H1 (cell line): ENCODE measurements at regions not wholly inside any gene's neighbourhood (a gene's known extent, or its start where the extent isn't known, plus 50 kb on each side); places are given as distances from the start of the nearest gene placed in this dataset.
A peak's percentile ranks its signal among the peaks of the same experiment; 100 is the strongest.

Source experiments
- CTCF ChIA-PET: fragments of 300-600 bp; sonication (Branson Sonifier 250); formaldehyde crosslinking; loops from one replicate; lab custom pipeline; 2021; ENCODE audit not compliant: partially characterized antibody; lab: Charles Lee
- POLR2A ChIA-PET: fragments of 300-600 bp; sonication (Branson Sonifier 250); formaldehyde crosslinking; loops from one replicate; lab custom pipeline; 2021; ENCODE audit warnings: inconsistent platforms; ENCODE audit not compliant: partially characterized antibody; lab: Charles Lee
- DNase-seq, 2 experiments: peaks; one replicate each; pipeline versions ENCODE4 v3.0.0 to v3.0.0-alpha.2; 2010 to 2022; ENCODE audit warnings: low spot score in 2 of 2, low read depth in 1 of 2, mixed read lengths in 1 of 2
- FAIRE-seq: peaks from 2 replicates; lab custom pipeline; 2011; peaks lifted over from hg19 to GRCh38; lab: Jason Lieb, UNC
- H2AFZ ChIP-seq: 2 replicates; pipeline ENCODE4 v1.8.1; 2012; ENCODE audit warnings: low read length, inconsistent platforms
- H2AK5ac ChIP-seq: 2 replicates; pipeline ENCODE4 v1.6.1; 2013; ENCODE audit warnings: low read depth, low read length
- H2BK120ac ChIP-seq: replicated peaks from 2 replicates; pipeline ENCODE3; 2013; ENCODE audit warnings: low read depth, low read length, inconsistent platforms
- H2BK12ac ChIP-seq: 2 replicates; pipeline ENCODE4 v1.6.1; 2013; ENCODE audit warnings: low read depth, low read length
- H2BK15ac ChIP-seq: 2 replicates; pipeline ENCODE4 v1.6.1; 2013; ENCODE audit warnings: low read length
- H2BK20ac ChIP-seq: 2 replicates; pipeline ENCODE4 v1.6.1; 2013; ENCODE audit warnings: low read length
- H2BK5ac ChIP-seq: 2 replicates; pipeline ENCODE4 v1.6.1; 2013; ENCODE audit warnings: low read depth, low read length
- H3K14ac ChIP-seq: 2 replicates; pipeline ENCODE4 v1.6.1; 2013; ENCODE audit warnings: inconsistent platforms; ENCODE audit not compliant: insufficient read length
- H3K18ac ChIP-seq: 2 replicates; pipeline ENCODE4 v1.6.1; 2013; ENCODE audit warnings: low read length; ENCODE audit errors: extremely low read depth
- H3K23ac ChIP-seq: 2 replicates; pipeline ENCODE4 v1.6.1; 2013; ENCODE audit warnings: inconsistent platforms; ENCODE audit not compliant: insufficient read length
- H3K23me2 ChIP-seq: 2 replicates; pipeline ENCODE4 v1.6.1; 2013; ENCODE audit warnings: low read depth, low read length
- H3K27ac ChIP-seq: 2 replicates; pipeline ENCODE4 v1.6.1; 2011; ENCODE audit warnings: low read depth, low read length, inconsistent platforms
- H3K27me3 ChIP-seq, 4 experiments: replicated peaks in 1 of 4; 1 replicate in 1 of 4; 2 replicates in 3 of 4; pipeline versions ENCODE4 v1.6.1 to v1.8.1; 2011 to 2013; ENCODE audit warnings: low read length in 3 of 4, mild to moderate bottlenecking in 3 of 4, inconsistent platforms in 2 of 4, mixed read lengths in 2 of 4, moderate library complexity in 1 of 4; ENCODE audit not compliant: control insufficient read depth in 3 of 4, insufficient read depth in 3 of 4; ENCODE audit errors: extremely low read depth in 1 of 4
- H3K36me3 ChIP-seq, 4 experiments: 2 replicates each; pipeline versions ENCODE4 v1.6.1 to v1.8.1; 2011 to 2013; ENCODE audit warnings: mild to moderate bottlenecking in 4 of 4, low read length in 3 of 4, moderate library complexity in 2 of 4, control low read depth in 1 of 4, inconsistent platforms in 1 of 4; ENCODE audit not compliant: insufficient read depth in 4 of 4, control insufficient read depth in 2 of 4
- H3K4ac ChIP-seq: replicated peaks from 2 replicates; pipeline ENCODE3; 2013; ENCODE audit warnings: low read length, low read depth, mixed read lengths, inconsistent platforms; ENCODE audit not compliant: insufficient read length
- H3K4me1 ChIP-seq, 4 experiments: replicated peaks in 1 of 4; 1 replicate in 1 of 4; 2 replicates in 3 of 4; pipeline versions ENCODE4 v1.6.1 to v1.8.1; 2011 to 2013; ENCODE audit warnings: low read length in 3 of 4, inconsistent platforms in 2 of 4, mixed read lengths in 1 of 4; ENCODE audit not compliant: insufficient read depth in 4 of 4, control insufficient read depth in 3 of 4
- H3K4me2 ChIP-seq, 2 experiments: 2 replicates each; pipeline versions ENCODE4 v1.6.1 to v1.8.1; 2011 to 2013; ENCODE audit warnings: low read depth in 2 of 2, low read length in 2 of 2, control low read depth in 1 of 2, inconsistent platforms in 1 of 2, mild to moderate bottlenecking in 1 of 2; ENCODE audit not compliant: insufficient read depth in 1 of 2
- H3K4me3 ChIP-seq, 4 experiments: fragments of 200-600, 300-600 bp in 1 of 4; sonication (generic), shearing (Covaris generic), sonication (Bioruptor Twin) in 1 of 4; 2 replicates each; pipeline versions ENCODE4 v1.5.1 to v1.8.1; 2011 to 2016; ENCODE audit warnings: low read length in 4 of 4, low read depth in 3 of 4, control low read depth in 2 of 4, inconsistent platforms in 2 of 4, mild to moderate bottlenecking in 2 of 4, mixed read lengths in 1 of 4, moderate library complexity in 1 of 4; ENCODE audit not compliant: insufficient read depth in 2 of 4; ENCODE audit errors: extremely low read depth in 1 of 4
- H3K56ac ChIP-seq: replicated peaks from 2 replicates; pipeline ENCODE3; 2013; ENCODE audit warnings: low read depth, mild to moderate bottlenecking, mixed read lengths, low read length, inconsistent platforms; ENCODE audit not compliant: insufficient read length
- H3K79me1 ChIP-seq: 2 replicates; pipeline ENCODE4 v1.6.1; 2013; ENCODE audit warnings: low read depth, low read length, control low read depth
- H3K79me2 ChIP-seq, 2 experiments: 2 replicates each; pipeline versions ENCODE4 v1.6.1 to v1.8.1; 2012 to 2013; ENCODE audit warnings: low read length in 2 of 2, mild to moderate bottlenecking in 2 of 2, inconsistent platforms in 1 of 2; ENCODE audit not compliant: insufficient read depth in 2 of 2, control insufficient read depth in 1 of 2
- H3K9ac ChIP-seq, 4 experiments: replicated peaks in 1 of 4; 1 replicate in 1 of 4; 2 replicates in 3 of 4; pipeline versions ENCODE4 v1.6.1 to v1.8.1; 2011 to 2013; ENCODE audit warnings: low read depth in 3 of 4, low read length in 3 of 4, control low read depth in 2 of 4, mild to moderate bottlenecking in 2 of 4, moderate library complexity in 2 of 4, inconsistent platforms in 1 of 4; ENCODE audit errors: extremely low read depth in 1 of 4
- H3K9me3 ChIP-seq, 2 experiments: 2 replicates each; pipeline versions ENCODE4 v1.6.1 to v1.8.1; 2012 to 2013; ENCODE audit warnings: mild to moderate bottlenecking in 2 of 2, moderate library complexity in 2 of 2, control low read depth in 1 of 2, inconsistent platforms in 1 of 2, low read depth in 1 of 2, low read length in 1 of 2, mixed read lengths in 1 of 2; ENCODE audit not compliant: insufficient read depth in 2 of 2
- H4K20me1 ChIP-seq, 2 experiments: replicated peaks in 1 of 2; 2 replicates each; pipeline versions ENCODE3 to v1.8.1; 2011 to 2013; ENCODE audit warnings: inconsistent platforms in 2 of 2, low read length in 2 of 2, mild to moderate bottlenecking in 1 of 2; ENCODE audit not compliant: insufficient read depth in 2 of 2, control insufficient read depth in 1 of 2
- H4K5ac ChIP-seq: 2 replicates; pipeline ENCODE4 v1.6.1; 2013; ENCODE audit warnings: low read length, low read depth, mixed read lengths, inconsistent platforms; ENCODE audit not compliant: insufficient read length
- H4K8ac ChIP-seq: 2 replicates; pipeline ENCODE4 v1.8.0; 2013; ENCODE audit warnings: mild to moderate bottlenecking, moderate library complexity, low read length, inconsistent platforms; ENCODE audit not compliant: insufficient read depth; ENCODE audit errors: extremely low read depth
- H4K91ac ChIP-seq: replicated peaks from 2 replicates; pipeline ENCODE3; 2013; ENCODE audit warnings: low read length, mixed read lengths, inconsistent platforms; ENCODE audit not compliant: insufficient read length
- GTF2F1 ChIP-seq: IDR thresholded peaks from 2 replicates; pipeline ENCODE4 v1.6.1; 2012; ENCODE audit warnings: low read depth, low read length, improper control_type of control experiment, borderline replicate concordance
- WGBS, 2 experiments: shearing (Covaris generic) in 1 of 2; methylation state at CpG; one replicate each; pipeline versions ENCODE4 v1.1.6 to v1.1.7; 2013 to 2015; ENCODE audit warnings: low lambda C conversion rate in 2 of 2, mixed read lengths in 2 of 2, inconsistent platforms in 1 of 2, low coverage in 1 of 2, missing lambda C conversion rate in 1 of 2; ENCODE audit not compliant: insufficient replicate concordance in 2 of 2, insufficient coverage in 1 of 2, insufficient read length in 1 of 2; ENCODE audit errors: extremely low coverage in 1 of 2, missing lambda C conversion rate in 1 of 2; 5-methylcytosine and 5-hydroxymethylcytosine counted together

DNA sequence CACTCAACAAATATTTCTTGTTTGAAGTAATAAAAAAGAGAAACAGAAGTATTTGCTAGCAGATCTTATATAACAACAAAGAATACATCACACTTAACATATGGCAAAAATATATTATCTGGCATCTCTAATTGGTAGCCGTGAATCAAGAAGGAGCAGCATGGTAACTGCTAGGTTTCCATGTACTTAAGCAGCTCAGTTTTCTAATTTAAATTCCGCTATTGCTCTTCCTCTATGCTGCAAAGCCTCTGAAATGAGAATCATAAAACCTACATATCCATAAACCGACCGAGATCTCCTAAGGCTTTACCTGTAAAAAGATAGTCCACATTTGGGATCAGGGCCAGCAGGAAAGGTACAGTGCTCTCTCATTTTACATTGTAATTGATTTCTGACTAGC, 76.6 kb upstream of the PTPRZ1 start:
- no peak for TF ChIP-seq GTF2F1
- Histone ChIP-seq H3K14ac (no peak overlapping the region), H3K4me2 (no peak overlapping the region), H4K91ac (peak overlapping the region; percentile 42), H3K23me2 (no peaks in the 10 kb centered on the region), H3K9me3 (no peaks in the 10 kb centered on the region), H2AFZ (no peak overlapping the region), H2BK5ac (0 out of 2 replicates have a peak overlapping the region, but pooled peaks have one; percentile 53), H3K9ac (no peak overlapping the region), H3K4ac (no peak overlapping the region), H3K56ac (no peak overlapping the region), H3K23ac (no peak overlapping the region), H3K36me3 (no peaks in the 10 kb centered on the region), H3K18ac (no peak overlapping the region), H2BK120ac (peak overlapping the region; percentile 30), H3K79me2 (no peaks in the 10 kb centered on the region), H3K4me1 (peaks cover 0 to 23% (median 13%) of the 10 kb centered on the region in 4 experiments; a peak in 5 of 7 replicates), H3K79me1 (no peaks in the 10 kb centered on the region), H2BK15ac (no peak overlapping the region), H2AK5ac (no peak overlapping the region), H3K27ac (0 out of 2 replicates have a peak overlapping the region, but pooled peaks have one; percentile 35), H2BK20ac (no peak overlapping the region), H3K4me3 (no peak overlapping the region), H4K8ac (no peak overlapping the region), H2BK12ac (no peak overlapping the region; the same call in 1 of the 2 replicates), H4K5ac (no peak overlapping the region), H3K27me3 (no peaks in the 10 kb centered on the region), H4K20me1 (no peaks in the 10 kb centered on the region)
- CTCF ChIA-PET: interaction anchor here (1.5 kb wide), 1 partner anchor 11 kb away, joined by 5 read pairs; no protein-coding TSS in a partner anchor
- POLR2A ChIA-PET: no interaction called here
- no peak for DNase-seq
- WGBS, 2 experiments: 93% methylated on average over 4 of the region's 4 CpGs; no CpG with 5 or more reads in 1 of the 2 experiments
- FAIRE-seq: no peak
